ENCODE measurements at regions not wholly inside any gene's neighbourhood (a gene's known extent, or its start where the extent isn't known, plus 50 kb on each side); places are given as distances from the start of the nearest gene placed in this dataset.
"Not testable (repeated sequence)": the region's sequence is repeated elsewhere in the genome, so short reads cannot be mapped to it uniquely, and the experiment has no call there.

DNA sequence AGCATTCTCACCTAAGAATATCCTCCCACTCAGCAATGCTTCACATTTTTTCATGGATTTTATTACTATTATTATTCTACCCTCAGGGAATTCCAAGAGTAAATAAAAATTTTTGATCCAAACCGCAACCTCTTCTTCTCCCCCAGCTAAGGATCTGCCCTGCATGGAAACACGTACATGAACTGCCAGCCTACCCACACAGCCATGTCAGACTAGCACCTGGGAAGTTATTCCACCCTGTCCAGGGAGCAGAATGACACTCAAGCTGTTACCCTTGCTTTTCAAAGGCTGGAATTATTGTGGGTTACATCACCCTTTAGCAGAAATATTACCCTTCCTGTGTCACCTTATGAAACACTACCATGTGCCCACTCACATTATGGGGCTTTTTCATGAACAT lies 227.3 kb upstream of the USP15 start:
- DNase-seq (ENCODE audit: low read depth in 2 of 3, low spot score in 2 of 3), result no peak

DNA sequence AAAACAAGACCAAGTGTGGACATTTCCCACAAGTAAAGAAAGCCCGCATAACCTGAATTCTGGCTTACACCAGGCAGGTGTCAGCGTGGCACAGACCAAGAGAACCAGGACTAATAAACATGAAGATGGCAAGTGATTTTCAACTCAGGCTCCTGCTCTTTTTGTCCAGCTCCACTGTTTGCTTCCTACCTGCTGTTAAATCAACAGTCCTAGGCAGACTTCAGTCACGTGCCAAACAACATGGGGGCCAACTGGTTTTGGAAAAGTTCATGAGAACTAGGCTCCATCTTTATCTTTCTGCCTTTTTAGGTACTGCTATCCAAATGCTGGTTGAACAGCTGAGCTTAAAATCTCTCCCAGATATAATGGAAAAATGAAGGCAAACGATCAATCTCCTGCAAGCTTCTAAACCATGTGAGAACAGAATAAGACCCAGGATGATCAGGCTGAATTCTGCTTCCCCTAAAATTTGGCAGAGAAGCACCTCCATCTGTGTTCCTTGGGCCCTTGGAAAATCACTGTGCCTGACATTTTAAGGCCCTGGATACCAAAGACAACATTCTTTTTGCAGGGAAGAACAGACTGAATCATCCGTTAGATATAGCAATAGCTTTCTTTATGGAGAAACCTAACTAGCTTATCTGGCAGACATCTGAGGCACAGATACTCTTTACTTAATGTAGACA lies 215.6 kb upstream of the USP15 start:
- no peak for DNase-seq (ENCODE audit: low read depth in 2 of 3, low spot score in 2 of 3)

DNA sequence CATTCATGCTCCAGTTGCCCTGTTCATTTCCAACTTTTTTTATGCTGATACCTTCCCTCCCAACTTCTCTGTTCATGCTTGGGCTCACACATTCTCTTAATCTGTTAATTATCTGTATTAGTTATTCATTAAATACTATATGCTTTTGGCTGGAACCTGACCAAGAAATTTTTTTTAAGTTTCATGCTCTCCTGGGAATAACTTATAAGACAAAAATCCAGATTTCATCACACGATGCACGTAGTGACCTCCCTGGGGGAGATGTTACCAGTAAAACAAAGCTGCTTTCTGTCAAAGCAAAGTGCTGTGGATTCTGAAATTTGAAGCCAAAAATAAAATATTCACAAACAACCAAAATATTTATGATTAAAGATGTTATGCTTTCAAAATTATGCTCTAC lies 215.0 kb upstream of the USP15 start:
- no peak for DNase-seq (ENCODE audit: low read depth in 2 of 3, low spot score in 2 of 3)

DNA sequence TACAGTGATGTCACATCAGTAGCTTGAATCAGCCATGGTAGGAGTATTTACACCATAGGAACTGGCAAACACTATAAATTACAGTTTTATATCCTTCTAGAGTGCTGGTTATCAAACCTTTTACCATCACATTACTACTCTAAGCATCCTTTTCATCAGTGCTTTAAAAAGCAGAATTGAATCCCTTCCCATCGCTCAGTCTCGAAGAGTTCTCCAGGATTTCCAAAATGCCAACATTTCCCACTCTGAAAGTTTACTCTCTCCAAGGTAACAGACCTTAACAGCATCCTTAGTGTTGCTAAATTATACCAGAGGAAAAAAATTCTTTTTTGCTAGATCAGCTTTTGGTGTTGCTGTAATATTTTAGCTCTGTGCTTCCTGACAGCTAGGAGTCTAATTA lies 209.4 kb upstream of the USP15 start:
- no peak for DNase-seq (ENCODE audit: low read depth in 2 of 3, low spot score in 2 of 3)

DNA sequence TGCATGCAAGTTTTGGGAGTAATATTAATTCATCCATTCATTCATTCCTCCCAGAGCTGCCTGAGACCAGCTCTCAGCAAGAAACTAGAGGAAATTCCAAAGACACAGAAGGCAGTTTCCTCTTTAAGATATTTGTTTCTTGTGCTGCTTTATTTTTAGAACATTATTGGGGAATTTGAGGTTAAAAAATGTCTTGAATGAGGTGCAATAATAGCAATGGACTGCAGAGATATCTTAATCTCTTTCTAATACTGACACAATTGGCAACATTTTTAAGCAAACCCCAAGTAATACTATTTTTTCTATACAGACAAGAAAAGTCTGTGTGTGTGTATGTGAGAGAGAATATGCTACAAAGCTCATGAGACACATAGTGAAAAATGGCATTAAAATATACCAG lies 190.2 kb upstream of the USP15 start:
- DNase-seq (ENCODE audit: low read depth in 2 of 3, low spot score in 2 of 3), result no peak

DNA sequence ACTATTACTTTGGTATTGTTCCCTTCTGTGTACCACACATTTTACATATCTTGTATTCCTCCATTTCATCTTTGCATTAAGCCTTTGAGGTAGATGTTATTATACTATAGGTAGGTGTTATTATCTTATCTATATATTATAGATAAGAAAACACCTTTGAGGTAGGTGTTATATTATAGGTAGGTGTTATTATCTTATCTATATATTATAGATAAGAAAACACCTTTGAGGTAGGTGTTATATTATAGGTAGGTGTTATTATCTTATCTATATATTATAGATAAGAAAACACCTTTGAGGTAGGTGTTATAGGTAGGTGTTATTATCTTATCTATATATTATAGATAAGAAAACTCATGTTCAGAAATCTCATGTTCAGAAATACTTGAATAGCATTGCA lies 187.0 kb upstream of the USP15 start:
- not testable (repeated sequence) for DNase-seq (ENCODE audit: low read depth in 2 of 3, low spot score in 2 of 3)

DNA sequence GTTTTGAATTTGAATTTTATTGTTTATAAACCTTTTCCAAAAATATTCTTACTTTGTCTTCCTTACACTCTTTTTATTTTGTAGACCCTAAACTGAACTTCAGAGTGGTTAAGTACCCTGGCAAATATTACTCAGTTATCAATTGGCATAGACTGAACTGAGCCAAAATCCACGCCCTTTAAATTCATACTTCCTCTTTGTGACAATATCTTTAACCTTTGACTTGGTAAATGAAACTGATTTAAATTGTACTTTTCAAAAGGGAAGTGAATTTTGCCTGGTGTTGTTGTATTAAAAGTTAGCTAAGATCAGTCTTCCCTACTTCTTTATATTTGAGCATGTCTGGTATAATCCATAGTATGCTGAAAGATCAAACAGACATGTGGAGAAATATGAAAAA lies 184.3 kb upstream of the USP15 start:
- DNase-seq (ENCODE audit: low read depth in 2 of 3, low spot score in 2 of 3), result no peak

DNA sequence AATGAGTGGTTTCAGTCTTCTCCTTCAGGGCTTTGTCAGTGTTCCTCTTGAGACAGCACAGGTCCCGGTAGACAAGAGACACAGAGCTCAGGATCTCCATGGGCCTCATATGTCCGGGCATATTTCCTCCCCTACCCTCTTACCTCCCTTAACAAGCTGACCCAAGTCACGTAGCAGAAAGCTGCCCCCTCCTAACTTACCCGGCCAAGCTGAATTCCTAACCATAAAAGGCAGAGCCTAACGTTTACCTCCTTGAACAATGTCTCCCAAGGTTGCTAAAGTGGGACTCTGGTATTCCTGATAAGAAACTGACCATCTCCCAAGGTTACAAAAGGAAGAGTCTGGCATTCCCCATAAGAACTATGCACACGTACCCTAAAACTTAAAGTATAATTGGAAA lies 182.2 kb upstream of the USP15 start:
- DNase-seq (ENCODE audit: low read depth in 2 of 3, low spot score in 2 of 3), result no peak

DNA sequence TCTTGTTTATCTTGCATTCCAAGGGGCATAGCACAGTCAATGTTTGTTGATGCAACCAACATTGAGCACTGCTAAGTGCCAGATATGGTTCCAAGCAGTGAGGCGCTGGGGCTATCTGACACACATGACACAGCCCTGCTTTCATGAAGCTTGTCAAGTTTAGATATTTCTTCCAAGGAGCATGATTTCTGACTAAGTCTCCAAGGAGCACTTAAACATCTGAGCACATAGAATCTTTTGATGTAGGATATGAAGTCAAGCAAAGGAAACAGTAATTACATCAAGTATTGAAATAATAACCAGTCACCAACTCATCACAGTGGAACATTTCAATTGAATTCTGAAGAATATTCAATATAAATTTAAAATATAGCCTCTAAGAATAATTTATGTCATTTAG lies 177.8 kb upstream of the USP15 start:
- no peak for DNase-seq (ENCODE audit: low read depth in 2 of 3, low spot score in 2 of 3)

DNA sequence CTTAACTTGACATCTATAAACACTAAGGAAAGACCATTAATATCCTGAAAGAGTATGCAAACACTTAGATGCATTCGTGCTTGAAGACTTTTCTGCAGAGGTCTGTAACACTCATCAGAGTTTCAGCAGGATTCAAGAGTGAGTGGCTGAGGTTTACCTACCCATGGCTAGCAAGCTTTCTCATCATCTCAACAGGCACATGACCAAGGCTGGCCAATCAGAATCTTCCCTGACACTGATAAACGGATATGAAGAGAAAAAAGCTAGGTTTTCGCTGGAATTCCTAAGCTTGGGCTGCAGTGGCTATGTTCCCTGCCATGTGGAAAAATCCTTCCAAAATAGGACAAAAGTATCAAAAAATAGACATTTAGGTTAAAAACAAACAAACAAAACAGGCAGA lies 162.1 kb upstream of the USP15 start:
- DNase-seq (ENCODE audit: low read depth in 2 of 3, low spot score in 2 of 3), result no peak

DNA sequence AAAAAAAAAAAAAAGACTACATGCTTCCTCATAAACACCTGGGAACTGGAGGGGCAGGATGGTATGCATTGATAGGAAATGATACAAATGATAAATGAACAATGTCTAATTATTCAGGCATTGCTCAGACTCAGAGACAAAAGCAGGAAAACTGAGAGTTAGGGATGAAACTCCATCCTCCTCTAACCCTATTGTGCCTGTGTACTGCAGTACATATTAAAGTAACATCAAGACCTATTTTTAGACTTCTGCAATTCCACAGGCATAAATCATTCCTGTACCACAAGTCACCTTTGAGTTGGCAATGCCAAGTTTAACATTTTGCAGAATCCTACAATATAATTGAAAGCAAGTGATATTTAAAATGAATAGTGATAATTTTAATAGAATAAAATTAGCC lies 156.5 kb upstream of the USP15 start:
- no peak for DNase-seq (ENCODE audit: low read depth in 2 of 3, low spot score in 2 of 3)

DNA sequence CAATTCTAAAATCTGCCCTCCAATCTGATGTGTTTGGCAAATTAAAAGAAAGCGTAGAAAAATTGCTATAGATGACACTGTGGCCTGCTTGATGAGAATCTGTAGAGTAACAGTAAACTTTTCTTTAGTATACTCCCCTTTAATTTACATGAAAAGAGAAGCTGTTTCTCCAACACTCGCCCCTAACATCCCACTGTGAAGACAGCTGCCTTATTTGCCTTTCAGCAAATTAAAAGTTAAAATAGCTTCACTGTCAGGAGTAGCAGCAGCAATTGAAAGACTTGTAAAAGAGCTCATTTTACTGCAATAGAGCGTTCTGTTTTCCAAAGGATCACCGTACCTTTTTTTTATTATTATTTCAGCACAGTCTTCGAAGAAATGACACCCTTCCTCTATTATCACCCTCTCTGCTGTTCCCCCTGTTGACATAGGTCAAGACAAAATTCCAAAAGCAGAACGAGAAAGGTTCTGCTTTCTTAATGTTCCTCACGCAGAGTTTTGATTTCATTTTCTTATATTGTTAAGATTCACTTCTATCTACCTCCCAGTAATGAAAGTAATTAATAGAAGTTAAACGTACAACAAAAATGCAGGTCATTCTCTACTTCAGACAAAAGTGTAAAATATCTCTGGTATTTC lies 153.5 kb upstream of the USP15 start:
- no peak for DNase-seq (ENCODE audit: low read depth in 2 of 3, low spot score in 2 of 3)

DNA sequence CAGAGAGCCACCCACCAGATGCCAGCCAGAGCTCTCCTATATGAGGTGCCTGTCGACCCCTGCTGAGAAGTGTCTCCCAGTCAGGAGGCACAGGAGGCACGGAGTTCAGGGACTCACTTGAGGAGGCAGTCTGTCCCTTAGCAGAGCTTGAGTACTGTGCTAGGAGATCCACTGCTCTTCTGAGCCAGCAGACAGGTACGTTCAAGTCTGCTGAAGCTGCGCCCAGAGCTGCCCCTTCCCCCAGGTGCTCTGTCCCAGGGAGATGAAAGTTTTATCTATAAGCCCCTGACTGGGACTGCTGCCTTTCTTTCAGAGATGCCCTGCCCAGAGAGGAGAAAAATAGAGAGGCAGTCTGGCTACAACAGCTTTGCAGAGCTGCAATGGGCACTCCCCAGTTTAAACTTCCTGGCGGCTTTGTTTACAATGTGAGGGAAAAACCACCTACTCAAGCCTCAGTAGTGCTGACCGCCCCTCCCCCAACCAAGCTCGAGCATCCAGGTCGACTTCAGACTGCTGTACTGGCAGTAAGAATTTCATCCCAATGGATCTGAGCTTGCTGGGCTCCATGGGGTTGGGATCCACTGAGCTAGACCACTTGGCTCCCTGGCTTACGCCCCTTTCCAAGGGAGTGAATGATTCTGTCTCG lies 146.7 kb upstream of the USP15 start:
- no peak for DNase-seq (ENCODE audit: low read depth in 2 of 3, low spot score in 2 of 3)

DNA sequence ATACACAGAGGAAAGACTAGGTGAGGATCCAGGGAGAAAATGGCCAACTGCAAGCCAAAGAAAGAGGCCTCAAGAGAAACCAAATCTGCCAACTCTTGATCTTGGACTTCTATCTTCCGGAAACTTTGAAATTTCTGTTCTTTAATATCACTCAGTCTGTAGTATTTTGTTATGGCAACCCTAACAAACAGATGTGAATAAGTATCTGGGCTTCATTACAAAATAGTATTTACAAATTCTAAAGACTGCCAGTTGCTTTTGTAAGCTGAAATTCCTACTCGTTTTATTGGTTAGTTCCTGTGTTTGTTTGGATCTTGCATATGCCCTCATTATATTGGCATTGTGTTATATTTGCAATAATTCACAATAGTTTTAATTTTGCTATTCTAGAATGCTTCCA lies 143.2 kb upstream of the USP15 start:
- DNase-seq (ENCODE audit: low read depth in 2 of 3, low spot score in 2 of 3), result no peak

DNA sequence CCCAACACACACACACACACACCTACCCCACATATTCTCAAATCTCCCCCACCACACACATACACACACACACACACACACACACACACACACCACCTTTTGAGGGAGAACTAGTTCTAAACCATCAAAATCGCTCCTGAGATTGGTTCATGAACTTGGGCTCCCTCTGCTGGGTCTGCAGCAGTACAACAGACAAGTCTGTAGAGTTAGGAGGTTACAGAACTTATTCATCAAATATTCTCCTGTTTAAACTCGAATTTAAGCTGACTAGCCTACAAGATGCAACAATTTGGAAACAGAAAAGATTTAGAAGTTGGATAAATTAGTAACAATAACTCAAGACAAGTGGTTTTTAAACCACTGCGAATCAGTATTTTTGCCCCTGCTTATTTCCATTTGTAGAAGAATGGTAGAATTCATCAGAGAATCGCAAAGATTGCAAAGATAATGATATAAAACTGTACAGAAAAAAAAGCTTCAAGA lies 136.4 kb upstream of the USP15 start:
- DNase-seq (ENCODE audit: low read depth in 2 of 3, low spot score in 2 of 3), result no peak

DNA sequence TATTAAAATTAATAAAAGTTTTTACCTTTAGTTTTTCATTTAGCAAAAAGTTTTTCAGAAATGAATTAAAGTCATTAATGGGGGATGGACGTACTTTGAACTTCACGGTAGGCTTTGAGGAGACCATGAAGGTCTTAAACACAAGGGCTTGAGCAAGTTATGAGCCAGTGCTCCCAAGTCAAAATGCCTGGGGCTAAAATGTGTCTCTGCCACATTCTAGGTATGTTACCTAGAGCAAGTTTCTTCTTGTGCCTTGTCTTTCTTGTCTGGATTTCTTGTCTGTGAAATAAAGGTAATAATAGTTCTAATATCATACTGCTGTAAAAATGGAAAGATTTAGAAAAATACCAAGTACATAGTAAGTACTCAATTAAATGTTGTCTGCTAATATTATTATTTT lies 132.7 kb upstream of the USP15 start:
- DNase-seq (ENCODE audit: low read depth in 2 of 3, low spot score in 2 of 3), result no peak

DNA sequence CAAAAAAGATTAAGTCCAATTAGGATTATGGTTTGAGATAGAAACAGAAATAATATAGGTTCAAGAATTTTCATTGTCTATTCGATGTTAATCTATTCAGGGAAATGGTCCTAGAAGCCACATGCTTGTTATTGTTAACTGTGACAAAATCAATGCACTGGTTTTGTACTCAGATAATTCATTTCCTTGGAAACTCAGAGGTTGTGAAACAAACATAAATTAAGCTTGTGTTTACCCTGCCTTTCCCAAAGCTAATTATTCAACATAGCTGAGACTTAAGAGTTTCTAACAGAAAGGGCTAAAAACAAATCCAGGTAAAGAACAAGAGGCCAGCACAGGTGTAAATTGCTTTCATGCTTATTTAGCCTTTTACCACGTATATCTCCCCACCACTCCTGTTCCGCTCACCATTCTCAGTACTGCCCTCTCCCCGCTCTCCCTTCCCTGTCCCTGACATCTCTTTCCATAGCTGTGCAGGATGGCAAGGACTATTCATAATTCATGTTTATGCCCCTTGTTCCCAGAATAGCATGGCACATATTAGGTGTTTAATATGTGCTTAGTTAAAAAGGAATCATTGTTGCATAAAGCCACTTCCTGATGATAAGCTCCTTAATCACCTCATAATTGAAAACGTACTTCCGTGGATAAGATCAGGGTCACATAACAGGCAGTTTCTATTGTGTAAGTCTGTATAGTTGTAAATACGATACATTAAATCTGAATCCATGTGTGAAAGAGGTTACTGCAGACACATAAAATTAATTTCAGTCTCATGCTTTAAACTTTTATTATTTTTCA lies 131.8 kb upstream of the USP15 start:
- DNase-seq (ENCODE audit: low read depth in 2 of 3, low spot score in 2 of 3), result no peak

DNA sequence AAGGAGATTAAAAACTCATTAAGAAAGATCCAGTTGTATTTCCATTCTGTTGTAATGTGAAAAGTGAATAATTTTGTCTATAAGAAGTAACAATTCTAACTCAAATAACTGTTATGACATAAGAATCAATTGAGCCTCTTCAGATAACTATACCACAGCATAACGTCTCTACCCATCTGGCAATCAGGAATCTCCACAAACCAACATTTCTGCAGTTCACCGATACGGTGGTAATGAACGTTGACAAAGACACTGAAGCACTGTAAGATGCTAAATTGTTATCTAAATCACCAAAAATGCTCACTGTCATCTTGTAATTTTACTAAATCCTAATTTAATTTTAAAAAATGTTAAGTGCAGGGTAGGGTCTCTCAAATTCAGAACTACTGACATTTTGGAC lies 130.9 kb upstream of the USP15 start:
- DNase-seq (ENCODE audit: low read depth in 2 of 3, low spot score in 2 of 3), result no peak

DNA sequence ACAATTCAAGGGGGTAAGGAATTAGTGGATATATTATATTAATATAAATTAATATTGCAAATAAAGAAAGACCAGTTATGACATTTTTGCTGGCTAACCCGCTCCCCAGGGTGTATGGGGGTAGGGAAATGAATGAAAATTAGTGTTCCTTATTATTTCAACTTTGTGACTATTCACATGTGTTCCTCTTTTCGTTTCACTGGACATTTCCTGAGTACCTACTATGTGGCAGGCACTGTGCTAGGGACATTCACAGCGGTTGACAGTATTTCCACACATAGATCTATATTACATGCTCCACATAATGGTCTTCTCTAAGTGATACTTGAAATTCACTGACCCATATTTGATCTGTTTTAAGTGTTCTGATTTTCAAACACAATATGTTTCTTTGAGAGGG lies 129.8 kb upstream of the USP15 start:
- no peak for DNase-seq (ENCODE audit: low read depth in 2 of 3, low spot score in 2 of 3)

DNA sequence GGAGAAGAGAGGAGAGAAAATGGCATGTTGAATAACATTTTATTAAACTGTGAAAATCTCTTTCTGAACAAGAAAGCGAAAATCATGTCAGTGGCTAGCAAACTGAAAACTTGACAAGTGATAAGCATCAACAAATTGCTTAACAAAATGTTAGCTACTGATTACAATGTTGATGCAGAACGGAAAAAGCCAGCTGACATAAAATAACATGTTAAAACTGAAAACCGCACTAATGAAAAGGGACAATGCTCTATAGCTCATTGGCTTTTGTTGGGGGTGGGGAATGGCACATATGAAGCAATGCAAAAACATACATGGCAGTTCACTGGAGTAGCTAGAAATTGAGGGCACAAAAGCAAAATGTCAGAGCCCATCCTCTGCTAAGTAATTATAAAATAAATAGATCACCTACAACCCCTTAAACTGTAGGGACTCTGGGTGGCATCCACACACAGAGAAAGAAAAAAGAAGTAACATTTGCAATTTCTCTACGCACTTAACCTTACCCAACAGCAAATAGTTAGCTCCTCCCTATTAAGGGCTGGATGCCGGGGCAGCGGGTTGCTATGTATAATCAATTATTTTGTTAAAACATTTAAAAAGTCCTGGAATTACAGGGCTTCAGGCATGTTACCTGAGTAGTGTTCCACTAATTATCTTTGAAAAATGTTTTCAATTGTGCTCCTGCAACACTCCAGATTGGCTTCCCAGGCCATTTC lies 129.2 kb upstream of the USP15 start:
- DNase-seq (ENCODE audit: low read depth in 2 of 3, low spot score in 2 of 3), result no peak

DNA sequence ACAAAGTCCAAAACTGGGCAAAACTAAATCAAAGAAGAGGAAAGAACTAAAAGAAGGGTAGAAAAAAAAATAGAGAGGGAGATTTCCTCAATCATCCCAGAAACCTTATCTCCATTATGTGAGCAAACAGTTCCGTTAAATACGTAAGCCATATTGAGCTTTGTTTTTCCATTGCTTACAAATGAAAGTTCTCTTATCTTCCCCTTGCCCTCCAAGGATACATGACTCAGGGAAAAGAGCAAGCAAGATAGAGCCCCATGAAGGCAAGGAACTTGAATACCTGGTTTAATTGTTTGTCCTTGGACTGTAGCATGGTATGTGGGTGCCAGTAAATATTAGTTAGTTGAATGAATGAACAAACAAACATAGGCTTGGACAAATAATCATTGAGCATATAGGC lies 126.8 kb upstream of the USP15 start:
- DNase-seq (ENCODE audit: low read depth in 2 of 3, low spot score in 2 of 3), result no peak

All from activated CD8-positive, alpha-beta memory T cell treated with anti-CD3 and anti-CD28 coated beads for 48 hours (primary cell).